H1 (cell line): ENCODE measurements at regions not wholly inside any gene's neighbourhood (a gene's known extent, or its start where the extent isn't known, plus 50 kb on each side); places are given as distances from the start of the nearest gene placed in this dataset.

Experiments
- CTBP2 ChIP-seq: IDR thresholded peaks from 2 replicates; pipeline ENCODE4 v1.7.0; 2011; ENCODE audit warnings: borderline replicate concordance, mild to moderate bottlenecking, moderate library complexity, mixed read lengths, low read length; ENCODE audit not compliant: insufficient read depth, insufficient read length
- NANOG ChIP-seq: IDR thresholded peaks from 2 replicates; pipeline ENCODE4 v1.6.1; 2011; ENCODE audit warnings: low read length, low read depth, mild to moderate bottlenecking, inconsistent platforms; ENCODE audit not compliant: insufficient read depth, poor library complexity, severe bottlenecking
- POLR2AphosphoS5 ChIP-seq: IDR thresholded peaks from 2 replicates; pipeline ENCODE4 v1.6.1; 2011; ENCODE audit warnings: low read depth, low read length
- RXRA ChIP-seq: IDR thresholded peaks from 2 replicates; pipeline ENCODE4 v1.6.1; 2011; ENCODE audit warnings: low read depth, mild to moderate bottlenecking, low read length, moderate library complexity; ENCODE audit not compliant: insufficient read depth
- TAF7 ChIP-seq: optimal IDR thresholded peaks from 2 replicates; pipeline ENCODE3; 2011; ENCODE audit warnings: low read depth, mild to moderate bottlenecking, inconsistent platforms, low read length, moderate library complexity, borderline replicate concordance
- TF ChIP-seq, protein P1 (sequence below): IDR thresholded peaks from 2 replicates; pipeline ENCODE4 v1.6.1; 2012; ENCODE audit warnings: low read length, inconsistent platforms

DNA sequence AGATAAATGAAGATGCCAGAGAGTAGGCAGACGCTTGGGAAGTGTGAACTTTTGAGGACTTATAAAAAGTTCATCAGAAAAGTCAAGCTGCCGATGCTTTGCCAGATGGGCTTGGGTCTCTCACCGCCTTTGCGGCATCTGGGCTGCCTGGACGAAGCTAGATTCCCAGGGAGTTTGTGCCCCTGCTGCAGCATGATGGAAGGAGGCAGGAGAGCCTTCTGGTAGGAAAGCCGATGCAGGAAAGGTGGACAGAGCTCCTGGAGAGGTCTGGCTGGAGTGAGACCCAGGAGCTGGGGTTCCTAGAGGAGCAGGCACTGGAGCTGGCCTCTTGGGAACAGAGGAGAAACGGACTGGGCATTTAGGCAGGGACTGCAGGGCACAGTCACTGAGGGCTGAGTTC lies 51.9 kb upstream of the ATP2B2 start (continued):
- TF ChIP-seq, protein P1, sequence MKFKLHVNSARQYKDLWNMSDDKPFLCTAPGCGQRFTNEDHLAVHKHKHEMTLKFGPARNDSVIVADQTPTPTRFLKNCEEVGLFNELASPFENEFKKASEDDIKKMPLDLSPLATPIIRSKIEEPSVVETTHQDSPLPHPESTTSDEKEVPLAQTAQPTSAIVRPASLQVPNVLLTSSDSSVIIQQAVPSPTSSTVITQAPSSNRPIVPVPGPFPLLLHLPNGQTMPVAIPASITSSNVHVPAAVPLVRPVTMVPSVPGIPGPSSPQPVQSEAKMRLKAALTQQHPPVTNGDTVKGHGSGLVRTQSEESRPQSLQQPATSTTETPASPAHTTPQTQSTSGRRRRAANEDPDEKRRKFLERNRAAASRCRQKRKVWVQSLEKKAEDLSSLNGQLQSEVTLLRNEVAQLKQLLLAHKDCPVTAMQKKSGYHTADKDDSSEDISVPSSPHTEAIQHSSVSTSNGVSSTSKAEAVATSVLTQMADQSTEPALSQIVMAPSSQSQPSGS = no peak
- no peak for TF ChIP-seq NANOG
- no peak for TF ChIP-seq TAF7
- no peak for TF ChIP-seq CTBP2
- TF ChIP-seq RXRA = no peak
- no peak for TF ChIP-seq POLR2AphosphoS5
